ENCODE measurements at regions not wholly inside any gene's neighbourhood (a gene's known extent, or its start where the extent isn't known, plus 50 kb on each side); places are given as distances from the start of the nearest gene placed in this dataset.

GRCh38 chr16:59697761-59698160 lies 963.6 kb upstream of the GOT2 start:
- Histone ChIP-seq H3K4me3 (ENCODE audit: low read length) (no peak overlapping the region), H3K27me3 (ENCODE audit: insufficient read depth, low read depth, low read length) (no peaks in the 10 kb centered on the region), H3F3A (ENCODE audit: insufficient read depth, low read length, poor library complexity, severe bottlenecking) (no peaks in the 10 kb centered on the region), H2AFZ (ENCODE audit: low read depth, low read length) (no peak overlapping the region), H3K9me2 (ENCODE audit: insufficient read depth, low read length) (no peaks in the 10 kb centered on the region), H3K9me3 (ENCODE audit: low read length) (no peaks in the 10 kb centered on the region), H3K79me2 (replicated peaks; ENCODE audit: insufficient read depth, low read length) (no peaks in the 10 kb centered on the region), H4K20me1 (ENCODE audit: insufficient read depth) (no peaks in the 10 kb centered on the region), H3K27ac (ENCODE audit: low read length) (no peak overlapping the region), H3K4me2 (ENCODE audit: low read length) (no peak overlapping the region), H3K9ac (ENCODE audit: low read length) (no peak overlapping the region), H3K36me3 (ENCODE audit: insufficient read depth, low read length) (no peaks in the 10 kb centered on the region)
- TF ChIP-seq, protein P1, sequence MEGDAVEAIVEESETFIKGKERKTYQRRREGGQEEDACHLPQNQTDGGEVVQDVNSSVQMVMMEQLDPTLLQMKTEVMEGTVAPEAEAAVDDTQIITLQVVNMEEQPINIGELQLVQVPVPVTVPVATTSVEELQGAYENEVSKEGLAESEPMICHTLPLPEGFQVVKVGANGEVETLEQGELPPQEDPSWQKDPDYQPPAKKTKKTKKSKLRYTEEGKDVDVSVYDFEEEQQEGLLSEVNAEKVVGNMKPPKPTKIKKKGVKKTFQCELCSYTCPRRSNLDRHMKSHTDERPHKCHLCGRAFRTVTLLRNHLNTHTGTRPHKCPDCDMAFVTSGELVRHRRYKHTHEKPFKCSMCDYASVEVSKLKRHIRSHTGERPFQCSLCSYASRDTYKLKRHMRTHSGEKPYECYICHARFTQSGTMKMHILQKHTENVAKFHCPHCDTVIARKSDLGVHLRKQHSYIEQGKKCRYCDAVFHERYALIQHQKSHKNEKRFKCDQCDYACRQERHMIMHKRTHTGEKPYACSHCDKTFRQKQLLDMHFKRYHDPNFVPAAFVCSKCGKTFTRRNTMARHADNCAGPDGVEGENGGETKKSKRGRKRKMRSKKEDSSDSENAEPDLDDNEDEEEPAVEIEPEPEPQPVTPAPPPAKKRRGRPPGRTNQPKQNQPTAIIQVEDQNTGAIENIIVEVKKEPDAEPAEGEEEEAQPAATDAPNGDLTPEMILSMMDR (IDR thresholded peaks at IDR 0.05; ENCODE audit: poor library complexity, severe bottlenecking) = no peak
- TF ChIP-seq POLR2AphosphoS5 (IDR thresholded peaks at IDR 0.05) = no peak
- TF ChIP-seq RAD21 (conservative IDR thresholded peaks at IDR 0.05) = no peak
- TF ChIP-seq MXI1 (conservative IDR thresholded peaks at IDR 0.05; ENCODE audit: poor library complexity, severe bottlenecking) = no peak
- no peak for TF ChIP-seq REST (IDR thresholded peaks at IDR 0.05; ENCODE audit: borderline replicate concordance)
- no peak for TF ChIP-seq SMC3 (conservative IDR thresholded peaks at IDR 0.05; ENCODE audit: poor library complexity)
- no peak for TF ChIP-seq EZH2 (IDR thresholded peaks at IDR 0.05; ENCODE audit: borderline replicate concordance, insufficient read depth, low read length, poor library complexity, severe bottlenecking)
- no peak for TF ChIP-seq EP300 (conservative IDR thresholded peaks at IDR 0.05; ENCODE audit: poor library complexity, severe bottlenecking)
- no peak for TF ChIP-seq TAF1 (IDR thresholded peaks at IDR 0.05; ENCODE audit: low read depth)

DNA sequence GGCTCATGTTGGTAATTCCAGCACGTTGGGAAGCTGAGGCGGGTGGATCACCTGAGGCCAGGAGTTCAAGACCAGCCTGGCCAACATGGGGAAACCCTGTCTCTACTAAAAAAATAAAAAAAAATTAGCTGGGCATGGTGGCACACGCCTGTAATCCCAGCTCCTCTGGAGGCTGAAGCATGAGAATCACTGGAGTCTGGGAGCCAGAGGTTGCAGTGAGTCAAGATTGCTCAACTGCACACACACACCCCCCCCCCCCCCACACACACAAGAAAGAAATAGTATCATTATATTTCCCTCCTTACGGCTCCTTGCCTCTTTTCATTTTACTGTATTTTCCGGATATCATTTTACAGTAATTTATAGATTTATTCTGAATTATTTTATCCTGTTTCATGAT lies 963.1 kb upstream of the GOT2 start:
- Histone ChIP-seq H3K27me3 (ENCODE audit: insufficient read depth, low read depth, low read length) (no peaks in the 10 kb centered on the region), H3K79me2 (replicated peaks; ENCODE audit: insufficient read depth, low read length) (no peaks in the 10 kb centered on the region), H3K4me3 (ENCODE audit: low read length) (no peak overlapping the region), H3K9me3 (ENCODE audit: low read length) (no peaks in the 10 kb centered on the region), H3K9me2 (ENCODE audit: insufficient read depth, low read length) (no peaks in the 10 kb centered on the region), H3K36me3 (ENCODE audit: insufficient read depth, low read length) (no peaks in the 10 kb centered on the region), H2AFZ (ENCODE audit: low read depth, low read length) (no peak overlapping the region), H3F3A (ENCODE audit: insufficient read depth, low read length, poor library complexity, severe bottlenecking) (no peaks in the 10 kb centered on the region), H4K20me1 (ENCODE audit: insufficient read depth) (no peaks in the 10 kb centered on the region), H3K4me2 (ENCODE audit: low read length) (no peak overlapping the region), H3K27ac (ENCODE audit: low read length) (no peak overlapping the region), H3K9ac (ENCODE audit: low read length) (no peak overlapping the region)
- no peak for TF ChIP-seq EP300 (conservative IDR thresholded peaks at IDR 0.05; ENCODE audit: poor library complexity, severe bottlenecking)
- TF ChIP-seq RAD21 (conservative IDR thresholded peaks at IDR 0.05) = no peak
- no peak for TF ChIP-seq REST (IDR thresholded peaks at IDR 0.05; ENCODE audit: borderline replicate concordance)
- no peak for TF ChIP-seq EZH2 (IDR thresholded peaks at IDR 0.05; ENCODE audit: borderline replicate concordance, insufficient read depth, low read length, poor library complexity, severe bottlenecking)
- TF ChIP-seq SMC3 (conservative IDR thresholded peaks at IDR 0.05; ENCODE audit: poor library complexity) = no peak

Measured in neural cell (in vitro differentiated cells).